ENCODE measurements at regions not wholly inside any gene's neighbourhood (a gene's known extent, or its start where the extent isn't known, plus 50 kb on each side); places are given as distances from the start of the nearest gene placed in this dataset.

DNA sequence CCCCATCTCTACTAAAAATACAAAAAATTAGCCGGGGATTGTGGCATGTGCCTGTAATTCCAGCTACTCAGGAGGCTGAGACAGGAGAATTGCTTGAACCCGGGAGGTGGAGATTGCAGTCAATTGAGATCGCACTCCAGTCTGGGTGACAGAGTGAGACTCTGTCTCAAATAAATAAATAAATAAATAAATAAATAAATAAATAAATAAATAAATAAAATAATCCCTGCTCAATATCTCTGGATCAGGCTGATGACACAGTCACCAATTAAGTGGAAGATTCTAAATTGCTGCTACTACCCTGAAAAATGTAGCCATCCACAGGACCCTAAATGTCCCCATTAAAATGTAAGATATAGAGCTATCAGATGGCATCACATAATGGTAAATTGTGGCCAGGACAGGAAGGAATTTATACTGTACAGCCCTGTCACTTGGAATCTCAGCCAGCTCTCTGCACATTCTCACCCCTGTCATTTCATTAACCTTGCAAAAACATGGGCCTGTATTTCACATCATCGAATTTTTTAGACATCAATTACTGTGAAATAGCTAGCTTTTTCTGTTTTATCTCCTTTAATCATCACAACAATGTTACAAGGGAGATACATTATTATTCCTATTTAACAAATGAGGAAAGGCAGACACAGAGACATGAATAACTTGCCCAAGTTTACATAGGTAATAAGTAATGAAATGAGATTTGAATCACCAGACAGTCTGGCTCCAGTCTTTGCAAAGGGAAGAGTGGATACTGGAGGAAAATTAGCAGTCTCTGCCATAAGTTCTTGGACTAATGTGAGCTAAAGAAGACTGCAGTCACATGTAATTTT, 56.7 kb upstream of the NTPCR start:
- DNase-seq, result no peak

DNA sequence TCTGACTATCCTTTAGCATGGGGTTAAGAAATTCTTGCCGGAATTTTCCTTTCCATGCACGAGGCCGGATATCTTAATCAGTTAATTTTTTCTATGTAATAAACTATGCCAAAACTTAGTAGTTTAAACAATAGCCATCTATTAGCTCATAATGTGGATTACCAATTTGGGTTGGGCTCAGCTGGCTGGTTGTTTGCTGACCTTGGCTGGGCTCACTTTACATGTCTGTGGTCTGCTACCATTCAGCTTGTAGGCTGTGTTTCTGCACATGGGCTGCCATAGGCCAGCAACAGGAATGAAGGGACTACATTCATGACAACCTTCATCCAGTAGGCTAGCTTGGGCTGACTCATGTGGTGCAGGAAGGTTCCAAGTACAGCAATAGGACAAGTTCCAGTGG, 56.0 kb upstream of the NTPCR start:
- DNase-seq, result no peak

DNA sequence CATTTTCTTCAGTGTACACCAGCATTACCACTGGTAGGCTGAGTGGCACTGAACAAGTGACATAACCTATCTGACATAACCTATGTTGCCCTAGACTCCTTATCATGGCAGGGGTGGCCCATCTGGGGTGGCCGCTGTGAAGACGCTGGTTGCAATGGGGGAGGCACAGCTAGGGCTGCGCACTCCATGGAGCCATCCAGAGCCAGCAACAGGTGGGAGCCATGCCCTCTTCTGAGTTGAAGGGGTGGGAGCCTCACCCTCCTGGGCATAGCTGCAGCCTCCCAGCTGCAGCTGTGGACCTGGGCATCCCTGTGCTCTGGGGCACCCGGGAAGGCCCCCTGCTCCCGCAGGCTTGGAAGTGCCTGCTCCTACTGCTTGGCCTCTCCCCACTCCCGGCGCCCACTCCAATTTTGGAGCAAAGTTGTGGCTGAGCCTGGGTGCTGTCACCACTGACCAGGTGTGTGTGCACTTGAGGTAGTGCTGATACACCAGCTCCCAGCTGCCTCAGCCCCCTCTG, 52.4 kb upstream of the NTPCR start:
- no peak for DNase-seq

DNA sequence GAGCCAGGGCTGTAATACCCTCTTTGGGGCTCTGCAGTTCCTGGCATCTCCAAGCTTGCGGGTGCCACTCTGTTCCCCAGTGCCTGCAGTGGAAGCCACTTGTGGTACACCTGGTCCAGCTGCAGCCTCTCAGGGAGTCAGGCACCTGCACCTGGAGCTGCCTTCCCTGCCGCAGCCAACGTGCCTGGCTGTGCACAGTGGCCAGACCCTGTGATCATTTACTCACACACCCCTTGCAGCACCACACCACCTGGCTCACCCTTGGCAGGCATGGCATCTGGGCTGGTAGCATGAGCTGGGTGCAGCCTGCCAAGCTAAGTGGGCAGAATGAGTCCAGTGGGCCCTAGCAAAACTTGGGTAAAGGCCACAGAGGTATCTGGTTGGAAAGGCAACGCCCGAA, 51.1 kb upstream of the NTPCR start:
- DNase-seq, result no peak

DNA sequence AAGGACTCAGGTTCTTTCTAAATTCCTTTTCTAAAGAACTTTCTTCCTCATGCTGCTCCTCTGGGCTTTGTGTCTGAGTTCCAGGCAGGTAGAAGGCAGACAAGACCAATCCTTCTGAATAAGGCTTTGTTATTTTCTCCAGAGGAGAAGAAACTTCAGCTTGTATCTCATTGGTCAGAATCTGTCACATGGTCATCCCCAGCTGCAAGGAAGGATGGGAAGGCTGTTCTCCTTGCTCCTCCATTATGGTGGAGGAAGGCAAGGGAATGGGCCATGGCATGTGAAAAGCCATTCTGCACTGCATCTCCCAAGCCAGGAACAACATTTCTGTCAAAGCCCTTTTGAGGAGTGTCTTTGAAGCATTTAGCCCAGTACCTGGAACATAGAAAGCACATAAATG, 50.6 kb upstream of the NTPCR start:
- DNase-seq, result no peak

Measured in activated CD8-positive, alpha-beta memory T cell treated with anti-CD3 and anti-CD28 coated beads, Interleukin-2, amount 50 U/mL, for 48 hours (primary cell).